GM12874 (cell line): ENCODE measurements at regions not wholly inside any gene's neighbourhood (a gene's known extent, or its start where the extent isn't known, plus 50 kb on each side); places are given as distances from the start of the nearest gene placed in this dataset.
A peak's percentile ranks its signal among the peaks of the same experiment; 100 is the strongest.

Experiments
- TF ChIP-seq, protein P1 (sequence below): IDR thresholded peaks from 2 replicates; pipeline ENCODE4 v1.5.1; 2011; ENCODE audit warnings: low read depth, mild to moderate bottlenecking, control low read depth, low read length, moderate library complexity; ENCODE audit not compliant: insufficient read depth

DNA sequence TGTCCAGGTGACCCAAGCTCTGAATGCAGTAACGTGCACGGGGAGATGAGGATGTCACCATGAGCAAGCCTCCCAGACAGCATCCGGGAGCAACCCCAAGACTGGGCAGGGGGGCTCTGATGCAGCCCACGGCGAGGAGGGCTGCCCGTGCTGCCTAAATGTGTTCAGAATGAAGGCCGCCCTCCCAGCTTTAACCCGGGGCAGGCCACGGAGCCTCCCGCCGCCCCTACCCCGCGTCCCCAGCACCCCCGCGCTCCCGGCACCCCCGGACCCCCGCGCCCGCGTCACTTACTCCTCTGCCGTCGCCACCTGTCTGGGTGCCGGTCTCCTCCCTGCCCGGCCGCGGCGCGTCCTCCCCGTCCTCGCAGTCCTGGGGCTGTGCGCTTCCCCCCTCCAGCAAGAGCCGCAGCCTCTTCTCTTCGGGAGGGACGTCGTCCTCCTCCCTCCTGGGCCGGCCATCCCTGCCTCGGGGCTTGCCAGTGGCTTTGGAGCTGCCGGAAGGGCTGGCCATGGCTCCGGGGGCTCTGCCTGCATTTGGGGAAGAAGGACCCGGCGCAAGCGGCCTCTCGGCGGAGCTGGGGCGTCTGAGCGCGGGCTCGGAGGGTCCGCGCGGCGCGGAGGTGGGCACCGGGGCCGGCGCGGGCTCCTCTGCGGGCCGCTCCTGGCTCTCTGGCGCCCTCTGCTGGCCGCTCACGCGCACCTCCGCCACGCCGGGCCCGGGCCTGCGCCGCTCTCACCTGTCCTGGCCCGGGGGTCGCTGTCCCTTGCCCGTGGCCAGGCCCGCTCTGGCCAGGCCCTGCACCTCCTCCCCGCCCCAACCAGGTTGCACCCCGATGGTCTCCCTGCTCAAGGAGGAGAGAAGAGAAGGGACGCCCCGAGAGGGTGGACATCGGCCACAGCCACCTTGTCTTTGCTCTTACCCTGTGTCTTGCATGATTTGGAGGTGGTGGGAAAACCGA is 55.9 kb upstream of the ASNS start:
- TF ChIP-seq, protein P1, sequence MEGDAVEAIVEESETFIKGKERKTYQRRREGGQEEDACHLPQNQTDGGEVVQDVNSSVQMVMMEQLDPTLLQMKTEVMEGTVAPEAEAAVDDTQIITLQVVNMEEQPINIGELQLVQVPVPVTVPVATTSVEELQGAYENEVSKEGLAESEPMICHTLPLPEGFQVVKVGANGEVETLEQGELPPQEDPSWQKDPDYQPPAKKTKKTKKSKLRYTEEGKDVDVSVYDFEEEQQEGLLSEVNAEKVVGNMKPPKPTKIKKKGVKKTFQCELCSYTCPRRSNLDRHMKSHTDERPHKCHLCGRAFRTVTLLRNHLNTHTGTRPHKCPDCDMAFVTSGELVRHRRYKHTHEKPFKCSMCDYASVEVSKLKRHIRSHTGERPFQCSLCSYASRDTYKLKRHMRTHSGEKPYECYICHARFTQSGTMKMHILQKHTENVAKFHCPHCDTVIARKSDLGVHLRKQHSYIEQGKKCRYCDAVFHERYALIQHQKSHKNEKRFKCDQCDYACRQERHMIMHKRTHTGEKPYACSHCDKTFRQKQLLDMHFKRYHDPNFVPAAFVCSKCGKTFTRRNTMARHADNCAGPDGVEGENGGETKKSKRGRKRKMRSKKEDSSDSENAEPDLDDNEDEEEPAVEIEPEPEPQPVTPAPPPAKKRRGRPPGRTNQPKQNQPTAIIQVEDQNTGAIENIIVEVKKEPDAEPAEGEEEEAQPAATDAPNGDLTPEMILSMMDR, result peak; percentile 85
